HG03045 (cell line): ENCODE measurements at regions not wholly inside any gene's neighbourhood (a gene's known extent, or its start where the extent isn't known, plus 50 kb on each side); places are given as distances from the start of the nearest gene placed in this dataset.
"Not testable (repeated sequence)": the region's sequence is repeated elsewhere in the genome, so short reads cannot be mapped to it uniquely, and the experiment has no call there.

Experiments used
- ATAC-seq: cut with Tn5 transposase; IDR thresholded peaks from one replicate; pipeline ENCODE4 v1.9.1; 2021; ENCODE audit warnings: mild to moderate bottlenecking, moderate library complexity; ENCODE audit not compliant: unreplicated experiment

GRCh38 chr2:111250448-111251030 lies 129.8 kb downstream of the BCL2L11 start:
- ATAC-seq, result no peak

- no peak for ATAC-seq
These were observed 131.0 kb downstream of the BCL2L11 start for GRCh38 chr2:111251711-111252110.

- ATAC-seq, result no peak
These were observed 131.7 kb downstream of the BCL2L11 start for GRCh38 chr2:111252436-111252835.

GRCh38 chr2:111254916-111255315 lies 134.2 kb downstream of the BCL2L11 start:
- ATAC-seq, result not testable (repeated sequence)

- ATAC-seq, result not testable (repeated sequence)
These were observed 135.9 kb downstream of the BCL2L11 start for GRCh38 chr2:111256628-111257027.

- ATAC-seq, result not testable (repeated sequence)
These were observed 136.9 kb downstream of the BCL2L11 start for GRCh38 chr2:111257607-111258006.

- not testable (repeated sequence) for ATAC-seq
These were observed 137.6 kb downstream of the BCL2L11 start for GRCh38 chr2:111258318-111258717.

GRCh38 chr2:111262627-111263379 lies 142.1 kb downstream of the BCL2L11 start:
- ATAC-seq, result not testable (repeated sequence)

GRCh38 chr2:111263380-111264017 lies 142.8 kb downstream of the BCL2L11 start:
- ATAC-seq, result not testable (repeated sequence)

- not testable (repeated sequence) for ATAC-seq
These were observed 144.2 kb downstream of the BCL2L11 start for GRCh38 chr2:111264956-111265355.

- ATAC-seq, result not testable (repeated sequence)
These were observed 145.8 kb downstream of the BCL2L11 start for GRCh38 chr2:111266556-111266955.

- not testable (repeated sequence) for ATAC-seq
These were observed 146.3 kb downstream of the BCL2L11 start for GRCh38 chr2:111267038-111267437.

GRCh38 chr2:111269761-111270323 lies 149.1 kb downstream of the BCL2L11 start:
- ATAC-seq, result not testable (repeated sequence)

- not testable (repeated sequence) for ATAC-seq
These were observed 149.9 kb downstream of the BCL2L11 start for GRCh38 chr2:111270569-111270968.

- ATAC-seq, result not testable (repeated sequence)
These were observed 151.1 kb downstream of the BCL2L11 start for GRCh38 chr2:111271647-111272304.

- not testable (repeated sequence) for ATAC-seq
These were observed 152.3 kb downstream of the BCL2L11 start for GRCh38 chr2:111273007-111273406.

- ATAC-seq, result not testable (repeated sequence)
These were observed 154.5 kb downstream of the BCL2L11 start for GRCh38 chr2:111275047-111275853.

GRCh38 chr2:111275854-111276171 lies 155.1 kb downstream of the BCL2L11 start:
- ATAC-seq, result not testable (repeated sequence)

- ATAC-seq, result not testable (repeated sequence)
These were observed 157.4 kb downstream of the BCL2L11 start for GRCh38 chr2:111278133-111278532.

- ATAC-seq, result not testable (repeated sequence)
These were observed 160.1 kb downstream of the BCL2L11 start for GRCh38 chr2:111280709-111281286.
